ENCODE measurements at regions not wholly inside any gene's neighbourhood (a gene's known extent, or its start where the extent isn't known, plus 50 kb on each side); places are given as distances from the start of the nearest gene placed in this dataset.
A peak's percentile ranks its signal among the peaks of the same experiment; 100 is the strongest.
"Not testable (repeated sequence)": the region's sequence is repeated elsewhere in the genome, so short reads cannot be mapped to it uniquely, and the experiment has no call there.

GRCh38 chr21:28051649-28052048 is 941.0 kb downstream of the LTN1 start:
- TF ChIP-seq POLR2AphosphoS5 (IDR thresholded peaks at IDR 0.05; ENCODE audit: insufficient read depth, low read depth, low read length); MAX (IDR thresholded peaks at IDR 0.05; ENCODE audit: insufficient read depth, insufficient read length); POLR2A (IDR thresholded peaks at IDR 0.05; ENCODE audit: low read depth, low read length); EZH2 (IDR thresholded peaks at IDR 0.05; ENCODE audit: borderline replicate concordance, low read depth, low read length, severe bottlenecking); JUN (IDR thresholded peaks at IDR 0.05; ENCODE audit: borderline replicate concordance, insufficient read depth, insufficient read length, low read depth); MYC (IDR thresholded peaks at IDR 0.05; ENCODE audit: low read depth, low read length); GATA2 (IDR thresholded peaks at IDR 0.05; ENCODE audit: insufficient read depth, insufficient read length, low read depth, low read length): not testable (repeated sequence)
- TF ChIP-seq CTCF (IDR thresholded peaks at IDR 0.05; ENCODE audit: extremely low read depth in 1 of 2, insufficient read depth in 1 of 2, low read depth in 1 of 2, low read length in 2 of 2) = peak in 1 of 2 donors; percentile 26
